K562 (cell line): ENCODE measurements at regions not wholly inside any gene's neighbourhood (a gene's known extent, or its start where the extent isn't known, plus 50 kb on each side); places are given as distances from the start of the nearest gene placed in this dataset.

ENCODE experiments used
- ATAC-seq: fragments of 200-7000 bp; cut with Tn5 transposase; 3 replicates; pipeline ENCODE4 v1.9.1; 2020; ENCODE audit warnings: moderate library complexity
- BruUV-seq: library from RNA; stranded (reverse); fragments of 400-500 nt; replicated peaks from 2 replicates; lab custom pipeline; 2021; lab: Mats Ljungman, UMichigan
- CTCF ChIA-PET: fragments of 300-600 bp; formaldehyde crosslinking; extraction: SDS; loops from one replicate; lab custom pipeline; 2021; ENCODE audit warnings: low intra/inter-chr PET ratio; lab: Yijun Ruan, JAX
- POLR2A ChIA-PET: fragments of 300-600, 350-650 bp; sonication (Branson Sonifier 250); formaldehyde crosslinking; extraction: SDS; loops from one replicate; lab custom pipeline; 2021; ENCODE audit warnings: antibody characterized with exemption, inconsistent platforms; lab: Yijun Ruan, JAX
- DNase-seq, 4 experiments: peaks; one replicate each; pipeline versions ENCODE4 v3.0.0 to v3.0.0-alpha.2; 2011 to 2018; ENCODE audit warnings: low spot score in 3 of 4, mixed read lengths in 3 of 4; ENCODE audit errors: extremely low read depth in 1 of 4
- FAIRE-seq: peaks from 2 replicates; lab custom pipeline; 2011; peaks lifted over from hg19 to GRCh38; lab: Jason Lieb, UNC
- H2AFZ ChIP-seq: 2 replicates; pipeline ENCODE4 v1.6.0; 2011; ENCODE audit warnings: low read depth, low read length, control low read depth, inconsistent platforms
- H3K27ac ChIP-seq: fragments of 200-600 bp; 3 replicates; pipeline ENCODE4 v1.8.0; 2011; ENCODE audit warnings: low read depth, mild to moderate bottlenecking, control low read depth, inconsistent platforms, low read length, moderate library complexity, mixed read lengths; ENCODE audit errors: extremely low read depth
- H3K27me3 ChIP-seq, 2 experiments: fragments of 300-600 bp in 1 of 2; 2 replicates in 1 of 2; 3 replicates in 1 of 2; pipeline versions ENCODE4 v1.6.0 to v1.8.0; 2011; ENCODE audit warnings: inconsistent platforms in 2 of 2, low read length in 2 of 2, mild to moderate bottlenecking in 1 of 2, mixed read lengths in 1 of 2, moderate library complexity in 1 of 2; ENCODE audit not compliant: control insufficient read depth in 2 of 2, insufficient read depth in 2 of 2
- H3K36me3 ChIP-seq: fragments of 300-600 bp; 3 replicates; pipeline ENCODE4 v1.8.0; 2011; ENCODE audit warnings: mild to moderate bottlenecking, low read length, inconsistent platforms; ENCODE audit not compliant: control insufficient read depth, insufficient read depth
- H3K4me1 ChIP-seq, 2 experiments: fragments of 200-600 bp in 1 of 2; replicated peaks in 1 of 2; 2 replicates in 1 of 2; 3 replicates in 1 of 2; pipeline versions ENCODE4 v1.5.1 to v1.8.0; 2011; ENCODE audit warnings: inconsistent platforms in 2 of 2, low read length in 2 of 2, mild to moderate bottlenecking in 1 of 2, mixed read lengths in 1 of 2, moderate library complexity in 1 of 2; ENCODE audit not compliant: control insufficient read depth in 2 of 2, insufficient read depth in 2 of 2
- H3K4me2 ChIP-seq: 2 replicates; pipeline ENCODE4 v1.6.1; 2011; ENCODE audit warnings: low read length, control low read depth, inconsistent platforms, mixed read lengths; ENCODE audit not compliant: insufficient read depth
- H3K4me3 ChIP-seq: fragments of 200-600 bp; sonication (generic), shearing (Covaris generic); 2 replicates; pipeline ENCODE4 v1.5.1; 2016; ENCODE audit warnings: control low read depth, inconsistent platforms
- H3K79me2 ChIP-seq: fragments of 200-600 bp; 3 replicates; pipeline ENCODE4 v1.8.0; 2011; ENCODE audit warnings: low read length, inconsistent platforms; ENCODE audit not compliant: control insufficient read depth, insufficient read depth
- H3K9ac ChIP-seq, 2 experiments: 2 replicates each; pipeline versions ENCODE4 v1.6.0 to v1.6.1; 2011; ENCODE audit warnings: low read depth in 2 of 2, low read length in 2 of 2, control low read depth in 1 of 2, inconsistent platforms in 1 of 2, mild to moderate bottlenecking in 1 of 2, mixed read lengths in 1 of 2; ENCODE audit not compliant: insufficient read depth in 1 of 2
- H3K9me1 ChIP-seq: one replicate; pipeline ENCODE4 v1.6.0; 2011; ENCODE audit warnings: inconsistent platforms, mild to moderate bottlenecking, low read length, moderate library complexity; ENCODE audit not compliant: control insufficient read depth, insufficient read depth
- H3K9me3 ChIP-seq: replicated peaks from 2 replicates; pipeline ENCODE4 v1.5.1; 2011; ENCODE audit warnings: low read depth, low read length, inconsistent platforms; ENCODE audit not compliant: control insufficient read depth, insufficient read depth
- H4K20me1 ChIP-seq: replicated peaks from 2 replicates; pipeline ENCODE4 v1.6.1; 2011; ENCODE audit warnings: low read length, inconsistent platforms, mixed read lengths; ENCODE audit not compliant: control insufficient read depth, insufficient read depth
- CSDE1 ChIP-seq, 2 experiments: fragments of 450-650 bp; IDR thresholded peaks; 2 replicates each; pipeline ENCODE4 v1.6.1; 2016; ENCODE audit warnings: mild to moderate bottlenecking in 1 of 2
- E2F6 ChIP-seq, 2 experiments: IDR thresholded peaks; 2 replicates each; pipeline ENCODE4 v1.6.1; 2011; ENCODE audit warnings: borderline replicate concordance in 1 of 2, control low read depth in 1 of 2, low read depth in 1 of 2, low read length in 1 of 2, mild to moderate bottlenecking in 1 of 2, mixed read lengths in 1 of 2, moderate library complexity in 1 of 2; ENCODE audit not compliant: insufficient read depth in 1 of 2, insufficient read length in 1 of 2, poor library complexity in 1 of 2, severe bottlenecking in 1 of 2; ENCODE audit errors: extremely low read depth in 1 of 2
- HMGN3 ChIP-seq: IDR thresholded peaks from 2 replicates; pipeline ENCODE4 v1.6.1; 2011; ENCODE audit warnings: borderline replicate concordance, low read depth, mild to moderate bottlenecking, mixed read lengths, low read length; ENCODE audit not compliant: insufficient read length; ENCODE audit errors: extremely low read depth
- KHSRP ChIP-seq: fragments of 450-650 bp; IDR thresholded peaks from 2 replicates; pipeline ENCODE4 v1.6.1; 2017
- MEF2D ChIP-seq: conservative IDR thresholded peaks from 2 replicates; pipeline ENCODE4 v1.6.1; 2016; ENCODE audit warnings: low read depth, missing genetic modification characterization, missing compliant biosample characterization
- PATZ1 ChIP-seq: fragments of 250-450 bp; sonication (Bioruptor Pico); IDR thresholded peaks from 2 replicates; pipeline ENCODE4 v1.5.0; 2020; ENCODE audit warnings: mild to moderate bottlenecking, borderline replicate concordance
- POU5F1 ChIP-seq: fragments of 150-350 bp; IDR thresholded peaks from 2 replicates; pipeline ENCODE4 v1.6.1; 2014; ENCODE audit warnings: borderline replicate concordance, low read length, low read depth, mild to moderate bottlenecking; ENCODE audit not compliant: partially characterized antibody
- PTRF ChIP-seq: fragments of 450-650 bp; IDR thresholded peaks from 2 replicates; pipeline ENCODE4 v1.6.1; 2016; ENCODE audit warnings: mild to moderate bottlenecking, missing genetic modification characterization, missing compliant biosample characterization
- TCF7L2 ChIP-seq: fragments of 150-350 bp; IDR thresholded peaks from 2 replicates; pipeline ENCODE4 v1.6.1; 2016; ENCODE audit warnings: low read depth, mild to moderate bottlenecking, low read length, moderate library complexity
- TRIM25 ChIP-seq: fragments of 450-650 bp; IDR thresholded peaks from 2 replicates; pipeline ENCODE4 v1.7.0; 2016; ENCODE audit warnings: borderline replicate concordance
- ZBTB8A ChIP-seq: fragments of 450-650 bp; IDR thresholded peaks from 2 replicates; pipeline ENCODE4 v1.6.1; 2018; ENCODE audit warnings: mild to moderate bottlenecking, moderate library complexity; ENCODE audit not compliant: partially characterized antibody
- WGBS: fragments of 100-300 bp; shearing (Covaris generic); methylation state at CpG from one replicate; pipeline ENCODE4 v1.1.6; 2016; ENCODE audit warnings: low coverage, mixed read lengths; ENCODE audit not compliant: insufficient coverage; ENCODE audit errors: missing lambda C conversion rate; 5-methylcytosine and 5-hydroxymethylcytosine counted together
- in situ Hi-C: fragments of 300-500 bp; cut with MboI; formaldehyde crosslinking; loops from 4 replicates; pipeline ENCODE4 v1.15.0; 2018; ENCODE audit warnings: inconsistent platforms, mixed read lengths
- intact Hi-C: fragments of 100-400 bp; cut with micrococcal nuclease; formaldehyde crosslinking; loops from 2 replicates; pipeline ENCODE4 v1.14.2; 2022
- TF ChIP-seq, protein P1 (sequence below): fragments of 250-450 bp; sonication (Bioruptor Pico); IDR thresholded peaks from 2 replicates; pipeline ENCODE4 v1.5.0; 2022; ENCODE audit warnings: mild to moderate bottlenecking
- TF ChIP-seq, protein P2 (sequence below): IDR thresholded peaks from 2 replicates; pipeline ENCODE4 v1.6.1; 2012; ENCODE audit warnings: low read depth, low read length, improper control_type of control experiment, borderline replicate concordance

DNA sequence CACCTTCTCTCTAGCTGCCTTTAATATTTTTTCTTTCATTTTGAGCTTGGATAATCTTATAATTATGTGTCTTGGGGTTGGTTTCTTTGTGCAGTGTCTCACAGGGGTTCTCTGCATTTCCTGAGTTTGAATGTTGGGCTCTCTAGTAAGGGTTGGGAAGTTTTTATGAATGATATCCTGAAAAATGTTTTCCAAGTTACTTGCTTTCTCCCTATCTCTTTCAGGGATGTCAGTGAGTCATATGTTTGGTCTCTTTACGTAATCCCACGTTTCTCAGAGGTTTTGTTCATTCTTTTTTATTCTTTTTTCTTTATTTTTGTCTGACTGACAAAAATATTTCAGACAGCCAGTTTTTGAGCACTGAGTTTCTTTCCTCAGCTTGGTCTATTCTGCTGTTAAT is 55.4 kb upstream of the CCDC190 start:
- no peak for FAIRE-seq
- BruUV-seq = no TSS peak
- Histone ChIP-seq H2AFZ (no peak overlapping the region), H3K4me2 (no peak overlapping the region), H3K4me3 (no peak overlapping the region), H3K27me3 (peaks cover 0 to 14% of the 10 kb centered on the region in 2 experiments; a peak in 2 of 5 replicates), H3K9me3 (no peaks in the 10 kb centered on the region), H3K9me1 (no peaks in the 10 kb centered on the region), H3K36me3 (no peaks in the 10 kb centered on the region), H3K4me1 (no peaks in the 10 kb centered on the region), H4K20me1 (no peaks in the 10 kb centered on the region), H3K27ac (no peak overlapping the region), H3K79me2 (no peaks in the 10 kb centered on the region), H3K9ac (no peak overlapping the region)
- in situ Hi-C loops (no loop called here), intact Hi-C loops (no loop called here)
- POLR2A ChIA-PET = no interaction called here
- DNase-seq = no peak
- 0% methylated on average over 2 of the region's 2 CpGs for WGBS
- CTCF ChIA-PET = no interaction called here
- ATAC-seq = no peak
- TF ChIP-seq CSDE1 (IDR thresholded peaks at IDR 0.05) (no peak), PATZ1 (CRISPR knock-in tag) (no peak), MEF2D (tag) (no peak), PTRF (no peak), HMGN3 (no peak), POU5F1 (no peak), KHSRP (no peak), TCF7L2 (no peak), ZBTB8A (no peak), E2F6 (IDR thresholded peaks at IDR 0.05; ENCODE audit: borderline replicate concordance in 1 of 2, extremely low read depth in 1 of 2, insufficient read depth in 1 of 2, insufficient read length in 1 of 2, low read depth in 1 of 2, low read length in 1 of 2, poor library complexity in 1 of 2, severe bottlenecking in 1 of 2) (no peak), TRIM25 (no peak)
- TF ChIP-seq, protein P1, sequence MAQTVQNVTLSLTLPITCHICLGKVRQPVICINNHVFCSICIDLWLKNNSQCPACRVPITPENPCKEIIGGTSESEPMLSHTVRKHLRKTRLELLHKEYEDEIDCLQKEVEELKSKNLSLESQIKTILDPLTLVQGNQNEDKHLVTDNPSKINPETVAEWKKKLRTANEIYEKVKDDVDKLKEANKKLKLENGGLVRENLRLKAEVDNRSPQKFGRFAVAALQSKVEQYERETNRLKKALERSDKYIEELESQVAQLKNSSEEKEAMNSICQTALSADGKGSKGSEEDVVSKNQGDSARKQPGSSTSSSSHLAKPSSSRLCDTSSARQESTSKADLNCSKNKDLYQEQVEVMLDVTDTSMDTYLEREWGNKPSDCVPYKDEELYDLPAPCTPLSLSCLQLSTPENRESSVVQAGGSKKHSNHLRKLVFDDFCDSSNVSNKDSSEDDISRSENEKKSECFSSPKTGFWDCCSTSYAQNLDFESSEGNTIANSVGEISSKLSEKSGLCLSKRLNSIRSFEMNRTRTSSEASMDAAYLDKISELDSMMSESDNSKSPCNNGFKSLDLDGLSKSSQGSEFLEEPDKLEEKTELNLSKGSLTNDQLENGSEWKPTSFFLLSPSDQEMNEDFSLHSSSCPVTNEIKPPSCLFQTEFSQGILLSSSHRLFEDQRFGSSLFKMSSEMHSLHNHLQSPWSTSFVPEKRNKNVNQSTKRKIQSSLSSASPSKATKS (CRISPR knock-in tag) = no peak
- TF ChIP-seq, protein P2, sequence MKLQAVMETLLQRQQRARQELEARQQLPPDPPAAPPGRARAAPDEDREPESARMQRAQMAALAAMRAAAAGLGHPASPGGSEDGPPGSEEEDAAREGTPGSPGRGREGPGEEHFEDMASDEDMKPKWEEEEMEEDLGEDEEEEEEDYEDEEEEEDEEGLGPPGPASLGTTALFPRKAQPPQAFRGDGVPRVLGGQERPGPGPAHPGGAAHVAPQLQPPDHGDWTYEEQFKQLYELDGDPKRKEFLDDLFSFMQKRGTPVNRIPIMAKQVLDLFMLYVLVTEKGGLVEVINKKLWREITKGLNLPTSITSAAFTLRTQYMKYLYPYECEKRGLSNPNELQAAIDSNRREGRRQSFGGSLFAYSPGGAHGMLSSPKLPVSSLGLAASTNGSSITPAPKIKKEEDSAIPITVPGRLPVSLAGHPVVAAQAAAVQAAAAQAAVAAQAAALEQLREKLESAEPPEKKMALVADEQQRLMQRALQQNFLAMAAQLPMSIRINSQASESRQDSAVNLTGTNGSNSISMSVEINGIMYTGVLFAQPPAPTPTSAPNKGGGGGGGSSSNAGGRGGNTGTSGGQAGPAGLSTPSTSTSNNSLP = no peak
